ENCODE measurements at regions not wholly inside any gene's neighbourhood (a gene's known extent, or its start where the extent isn't known, plus 50 kb on each side); places are given as distances from the start of the nearest gene placed in this dataset.

DNA sequence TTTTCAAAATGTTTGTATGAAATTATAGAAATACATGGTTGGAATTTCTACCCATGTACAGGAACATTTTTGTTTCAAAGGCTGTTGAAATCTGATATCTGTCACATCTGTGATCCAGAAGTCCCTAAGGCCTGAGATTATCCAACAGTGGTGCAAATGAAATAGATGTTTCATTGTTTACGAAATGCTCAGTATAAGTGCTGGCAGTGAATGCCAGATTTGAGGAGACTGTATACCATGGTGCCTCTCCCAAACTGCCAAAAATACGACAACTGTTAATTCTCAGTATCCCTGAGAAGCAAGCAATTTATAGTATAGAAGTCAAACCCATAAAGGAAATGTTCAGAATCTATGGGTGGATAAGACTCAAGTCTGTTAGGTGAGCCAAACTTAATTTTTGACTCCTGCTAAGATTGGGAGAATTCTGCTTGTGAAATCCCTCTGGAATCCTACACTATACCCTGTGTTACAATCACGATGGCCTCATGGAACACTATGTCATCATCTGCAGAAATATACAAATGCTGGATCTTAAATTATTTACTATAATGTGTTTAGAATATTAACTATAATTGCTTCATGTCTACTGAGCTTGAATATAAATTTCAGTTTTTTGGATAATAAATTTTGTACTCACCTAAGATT lies 71.2 kb upstream of the DOCK10 start:
- Mint-ChIP-seq H3K36me3 (ENCODE audit: low read depth) (no peaks in the 10 kb centered on the region), H3K9me3 (no peaks in the 10 kb centered on the region), H3K27ac (no peak overlapping the region), H3K4me1 (no peaks in the 10 kb centered on the region), H3K4me3 (no peak overlapping the region), H3K27me3 (ENCODE audit: insufficient read depth) (no peaks in the 10 kb centered on the region)
- Histone ChIP-seq H3K9me3 (ENCODE audit: control insufficient read depth, low read length) (no peaks in the 10 kb centered on the region), H3K27ac (ENCODE audit: low read depth, low read length) (no peak overlapping the region), H3K27me3 (ENCODE audit: control insufficient read depth, insufficient read depth, low read length, poor library complexity, severe bottlenecking) (no peaks in the 10 kb centered on the region), H3K4me1 (ENCODE audit: control insufficient read depth, insufficient read depth, low read length) (no peaks in the 10 kb centered on the region), H3K9ac (ENCODE audit: extremely low read depth, low read length, poor library complexity, severe bottlenecking) (no peak overlapping the region), H3K36me3 (ENCODE audit: control insufficient read depth, insufficient read depth, low read length) (no peaks in the 10 kb centered on the region), H3K4me3 (ENCODE audit: low read length) (no peak overlapping the region)
- no peak for DNase-seq
- TF ChIP-seq, protein P1, sequence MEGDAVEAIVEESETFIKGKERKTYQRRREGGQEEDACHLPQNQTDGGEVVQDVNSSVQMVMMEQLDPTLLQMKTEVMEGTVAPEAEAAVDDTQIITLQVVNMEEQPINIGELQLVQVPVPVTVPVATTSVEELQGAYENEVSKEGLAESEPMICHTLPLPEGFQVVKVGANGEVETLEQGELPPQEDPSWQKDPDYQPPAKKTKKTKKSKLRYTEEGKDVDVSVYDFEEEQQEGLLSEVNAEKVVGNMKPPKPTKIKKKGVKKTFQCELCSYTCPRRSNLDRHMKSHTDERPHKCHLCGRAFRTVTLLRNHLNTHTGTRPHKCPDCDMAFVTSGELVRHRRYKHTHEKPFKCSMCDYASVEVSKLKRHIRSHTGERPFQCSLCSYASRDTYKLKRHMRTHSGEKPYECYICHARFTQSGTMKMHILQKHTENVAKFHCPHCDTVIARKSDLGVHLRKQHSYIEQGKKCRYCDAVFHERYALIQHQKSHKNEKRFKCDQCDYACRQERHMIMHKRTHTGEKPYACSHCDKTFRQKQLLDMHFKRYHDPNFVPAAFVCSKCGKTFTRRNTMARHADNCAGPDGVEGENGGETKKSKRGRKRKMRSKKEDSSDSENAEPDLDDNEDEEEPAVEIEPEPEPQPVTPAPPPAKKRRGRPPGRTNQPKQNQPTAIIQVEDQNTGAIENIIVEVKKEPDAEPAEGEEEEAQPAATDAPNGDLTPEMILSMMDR (conservative IDR thresholded peaks at IDR 0.05), result no peak
- 64 to 100% methylated on average over 1 to 3 of the region's 3 CpGs for WGBS, 2 experiments (ENCODE audit: insufficient coverage in 1 of 2, insufficient read length in 1 of 2)

DNA sequence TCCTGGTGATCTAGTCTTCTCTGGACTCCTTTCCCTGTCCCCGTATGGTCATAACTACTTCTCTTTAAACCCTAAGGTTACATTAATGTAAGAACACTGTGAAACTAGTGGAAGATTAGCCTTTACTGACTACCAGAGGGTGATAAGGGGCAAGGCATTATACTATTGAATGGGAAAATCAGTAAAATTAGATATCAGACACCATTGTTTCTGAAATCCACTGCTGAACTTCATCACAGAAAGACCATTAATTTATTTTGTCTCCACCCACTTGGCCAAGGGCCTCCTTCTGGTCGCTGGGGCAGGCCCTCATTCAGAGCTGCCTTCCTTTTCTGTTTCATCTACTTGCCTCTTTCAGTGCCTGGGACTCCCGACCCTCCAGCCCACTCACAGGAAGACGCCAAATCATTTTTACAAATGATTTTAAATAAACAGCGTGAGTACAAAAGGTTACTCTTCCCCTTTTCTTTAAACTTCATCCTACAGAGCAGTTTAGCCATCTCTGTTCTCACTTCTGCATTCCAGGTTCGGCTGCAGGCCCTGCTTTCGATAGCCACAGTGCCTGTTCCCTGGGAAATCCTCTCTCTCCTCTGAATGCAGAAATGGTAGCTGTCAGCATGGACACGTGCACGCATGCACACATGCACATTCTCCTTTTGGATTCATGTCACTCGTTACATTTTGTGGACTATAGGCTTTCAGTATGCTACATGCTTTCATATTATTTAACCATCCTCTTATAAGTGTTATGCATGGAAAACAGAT lies 70.3 kb upstream of the DOCK10 start:
- H3K4me3 Mint-ChIP-seq, result no peak overlapping the region
- no peak overlapping the region for H3K27ac ChIP-seq (ENCODE audit: low read depth, low read length)
- no peak overlapping the region for H3K4me3 ChIP-seq (ENCODE audit: low read length)
- H3K4me1 Mint-ChIP-seq, result no peaks in the 10 kb centered on the region
- H3K27me3 Mint-ChIP-seq (ENCODE audit: insufficient read depth), result no peaks in the 10 kb centered on the region
- H3K9ac ChIP-seq (ENCODE audit: extremely low read depth, low read length, poor library complexity, severe bottlenecking), result no peak overlapping the region
- TF ChIP-seq, protein P1 (conservative IDR thresholded peaks at IDR 0.05), result no peak
- no peaks in the 10 kb centered on the region for H3K36me3 ChIP-seq (ENCODE audit: control insufficient read depth, insufficient read depth, low read length)
- 85 to 100% methylated on average over 5 to 10 of the region's 10 CpGs for WGBS, 2 experiments (ENCODE audit: insufficient coverage in 1 of 2, insufficient read length in 1 of 2)
- no peak for DNase-seq
- H3K4me1 ChIP-seq (ENCODE audit: control insufficient read depth, insufficient read depth, low read length), result no peaks in the 10 kb centered on the region
- H3K9me3 Mint-ChIP-seq, result no peaks in the 10 kb centered on the region
- H3K9me3 ChIP-seq (ENCODE audit: control insufficient read depth, low read length), result no peaks in the 10 kb centered on the region
- no peaks in the 10 kb centered on the region for H3K27me3 ChIP-seq (ENCODE audit: control insufficient read depth, insufficient read depth, low read length, poor library complexity, severe bottlenecking)
- no peaks in the 10 kb centered on the region for H3K36me3 Mint-ChIP-seq (ENCODE audit: low read depth)
- no peak overlapping the region for H3K27ac Mint-ChIP-seq

GRCh38 chr2:225108805-225109204 lies 66.5 kb upstream of the DOCK10 start:
- TF ChIP-seq, protein P1 (conservative IDR thresholded peaks at IDR 0.05), result no peak
- Histone ChIP-seq H3K27me3 (ENCODE audit: control insufficient read depth, insufficient read depth, low read length, poor library complexity, severe bottlenecking) (no peaks in the 10 kb centered on the region), H3K36me3 (ENCODE audit: control insufficient read depth, insufficient read depth, low read length) (no peaks in the 10 kb centered on the region), H3K4me3 (ENCODE audit: low read length) (no peak overlapping the region), H3K9ac (ENCODE audit: extremely low read depth, low read length, poor library complexity, severe bottlenecking) (no peak overlapping the region), H3K4me1 (ENCODE audit: control insufficient read depth, insufficient read depth, low read length) (no peaks in the 10 kb centered on the region), H3K27ac (ENCODE audit: low read depth, low read length) (no peak overlapping the region), H3K9me3 (ENCODE audit: control insufficient read depth, low read length) (no peaks in the 10 kb centered on the region)
- Mint-ChIP-seq H3K27ac (no peak overlapping the region), H3K4me3 (no peak overlapping the region), H3K9me3 (no peaks in the 10 kb centered on the region), H3K4me1 (no peaks in the 10 kb centered on the region), H3K27me3 (ENCODE audit: insufficient read depth) (no peaks in the 10 kb centered on the region), H3K36me3 (ENCODE audit: low read depth) (no peaks in the 10 kb centered on the region)
- no peak for DNase-seq

Data from endodermal cell (in vitro differentiated cells).